Stimulated activated CD8-positive, alpha-beta memory T cell treated with anti-CD3 and anti-CD28 coated beads, Interleukin-15, amount 100 ng/mL, for 4 hours (primary cell): ENCODE measurements at regions not wholly inside any gene's neighbourhood (a gene's known extent, or its start where the extent isn't known, plus 50 kb on each side); places are given as distances from the start of the nearest gene placed in this dataset.

Source experiments
- DNase-seq, 2 donors: peaks; one replicate each; pipeline ENCODE4 v3.0.0-alpha.2; 2020; ENCODE audit warnings: low read depth in 2 of 2

DNA sequence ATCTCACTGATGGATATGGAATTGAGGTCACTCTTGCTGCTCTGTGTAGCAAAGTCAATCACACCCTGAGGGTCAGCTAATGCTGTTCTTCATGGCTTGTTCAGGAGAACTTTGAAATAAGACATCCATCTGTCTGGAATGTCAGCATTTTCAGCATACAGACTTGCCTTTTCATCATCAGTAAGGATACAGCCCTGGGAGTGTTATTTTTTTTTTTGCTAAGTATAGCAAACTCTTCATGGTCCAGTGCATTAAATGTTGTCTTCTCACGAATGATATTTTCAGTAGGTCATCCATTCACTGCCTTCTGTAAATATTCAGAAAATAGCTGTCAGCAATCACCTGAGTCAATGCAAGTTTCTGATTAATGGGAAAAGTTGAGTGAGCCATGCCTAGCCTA, 268.8 kb upstream of the SMIM31 start:
- DNase-seq, result no peak

DNA sequence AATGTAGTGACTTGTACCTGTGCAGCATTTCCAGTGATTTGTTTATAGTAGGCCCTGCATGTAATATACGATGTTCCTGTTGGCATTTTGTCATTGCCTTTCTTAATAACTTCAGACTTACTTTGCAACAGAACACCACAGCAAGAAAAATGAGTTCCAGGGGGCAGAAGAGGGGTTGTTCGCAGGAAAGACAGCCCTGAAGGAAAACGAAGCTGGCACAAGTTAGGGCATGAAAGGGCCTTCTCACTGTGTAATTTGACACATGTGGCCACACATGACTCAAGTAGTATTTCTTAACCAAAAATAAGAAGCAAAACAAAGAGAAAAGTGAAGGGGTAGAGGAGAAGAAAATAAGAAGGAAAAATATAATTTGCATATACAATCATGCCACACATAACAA, 265.8 kb upstream of the SMIM31 start:
- no peak for DNase-seq

DNA sequence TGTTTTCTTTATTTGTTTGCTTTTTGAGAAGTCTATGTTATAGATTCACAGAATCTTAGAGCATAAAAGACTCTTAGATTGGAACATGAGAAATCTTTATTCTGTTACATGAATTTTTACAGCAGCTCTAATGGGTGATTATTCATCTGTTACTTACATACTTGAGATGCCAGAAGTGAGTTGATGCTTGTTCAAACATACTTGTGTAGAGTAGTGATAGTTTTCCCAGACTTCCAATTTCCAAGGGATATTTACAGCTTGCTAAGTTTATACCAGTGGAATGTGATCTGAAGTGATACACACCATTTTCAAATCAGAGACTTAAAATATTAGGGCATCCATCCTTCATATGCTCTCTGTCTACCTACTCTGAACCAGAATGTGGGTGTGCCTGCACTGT, 252.9 kb upstream of the SMIM31 start:
- DNase-seq, result no peak

DNA sequence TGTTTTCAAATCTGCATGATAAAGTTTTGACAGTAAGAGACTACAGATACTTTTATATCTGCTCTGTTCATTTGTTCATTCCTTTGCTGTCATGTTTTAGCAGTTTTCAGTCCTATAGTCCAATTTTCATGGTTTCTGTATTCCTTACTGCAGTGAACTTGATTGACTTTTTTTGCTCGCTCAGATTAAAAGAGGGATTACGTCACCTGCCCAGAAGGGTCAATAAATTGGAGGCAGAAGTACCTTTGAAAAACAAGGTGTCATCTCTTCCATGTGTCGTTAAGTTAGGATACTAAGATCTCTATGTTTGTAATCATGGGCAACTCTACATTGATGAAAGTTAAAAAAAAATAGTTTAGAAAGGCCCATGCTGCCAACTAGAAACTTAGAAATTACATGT, 250.1 kb upstream of the SMIM31 start:
- DNase-seq, result no peak

DNA sequence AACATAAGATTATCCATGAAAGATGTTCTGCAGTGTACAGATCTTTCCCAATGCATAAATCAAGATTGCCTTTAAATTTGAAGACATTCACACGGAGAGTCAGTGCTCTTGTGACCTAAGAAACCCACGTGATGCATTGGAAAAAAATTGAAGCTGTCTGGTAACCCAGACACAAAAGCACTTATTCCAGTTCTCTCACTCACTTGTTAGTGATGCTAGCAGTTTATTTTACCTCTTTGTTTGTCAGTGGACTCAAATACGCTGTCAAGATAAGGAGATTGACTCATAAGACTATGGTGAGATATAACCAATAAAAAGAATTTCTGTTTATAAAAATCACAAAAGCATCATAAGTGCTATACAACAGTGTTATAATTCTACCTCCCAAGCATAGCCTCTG, 245.8 kb upstream of the SMIM31 start:
- DNase-seq, result no peak

DNA sequence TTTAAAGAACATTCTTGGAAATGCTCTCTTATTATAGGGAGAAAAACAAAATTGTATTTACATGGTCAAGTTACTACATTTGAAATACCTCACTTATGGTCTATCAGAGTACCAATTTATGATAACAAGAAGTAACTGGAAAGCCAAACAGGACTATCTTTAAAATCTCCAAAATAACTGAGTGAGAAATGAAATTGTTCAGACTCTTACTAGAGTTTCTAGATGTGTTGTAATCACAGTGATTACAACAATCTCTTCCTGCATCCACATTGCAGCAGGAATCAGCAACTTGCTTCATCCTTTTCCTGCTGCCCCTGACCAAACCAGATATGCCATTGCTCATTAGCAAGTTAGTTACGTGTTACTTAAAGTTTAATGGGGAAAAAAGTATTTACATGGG, 245.2 kb upstream of the SMIM31 start:
- DNase-seq, result no peak

DNA sequence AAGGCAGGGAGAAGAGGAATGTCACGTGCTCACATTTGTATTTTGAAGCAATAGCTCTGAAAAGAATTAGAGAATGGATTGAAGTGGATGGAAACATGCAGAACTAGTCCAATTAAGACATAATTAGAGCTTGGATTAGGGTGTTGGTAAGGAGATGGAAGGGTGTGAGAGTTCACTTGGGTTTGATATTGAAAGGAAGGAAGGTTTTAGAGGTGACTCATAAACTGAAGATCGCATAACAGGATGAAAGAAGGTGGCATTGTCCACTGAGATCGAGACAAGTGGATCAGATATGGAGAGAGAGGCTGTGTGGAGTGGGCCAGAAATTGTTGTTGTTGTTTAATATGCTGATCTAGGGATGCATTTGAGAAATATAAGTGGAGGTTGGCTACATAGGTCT, 244.0 kb upstream of the SMIM31 start:
- no peak for DNase-seq

DNA sequence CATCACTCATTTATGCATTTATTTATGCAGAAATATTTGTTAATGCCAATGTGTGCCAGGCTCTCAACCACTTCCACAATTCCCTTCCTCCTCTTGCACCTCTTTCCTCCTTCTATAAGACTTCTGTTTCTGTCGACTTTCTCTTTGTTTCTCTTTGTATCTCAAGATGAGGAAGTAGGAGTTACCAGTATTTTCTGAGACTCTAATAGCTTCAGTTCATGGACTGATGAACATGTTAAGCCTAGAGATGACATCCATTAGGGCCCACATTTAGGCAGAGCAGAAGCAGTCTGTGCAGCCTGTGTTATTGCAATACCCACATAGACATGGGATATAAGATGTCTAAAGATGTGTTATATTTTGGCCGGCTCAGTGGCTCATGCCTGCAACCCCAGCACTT, 241.8 kb upstream of the SMIM31 start:
- no peak for DNase-seq

DNA sequence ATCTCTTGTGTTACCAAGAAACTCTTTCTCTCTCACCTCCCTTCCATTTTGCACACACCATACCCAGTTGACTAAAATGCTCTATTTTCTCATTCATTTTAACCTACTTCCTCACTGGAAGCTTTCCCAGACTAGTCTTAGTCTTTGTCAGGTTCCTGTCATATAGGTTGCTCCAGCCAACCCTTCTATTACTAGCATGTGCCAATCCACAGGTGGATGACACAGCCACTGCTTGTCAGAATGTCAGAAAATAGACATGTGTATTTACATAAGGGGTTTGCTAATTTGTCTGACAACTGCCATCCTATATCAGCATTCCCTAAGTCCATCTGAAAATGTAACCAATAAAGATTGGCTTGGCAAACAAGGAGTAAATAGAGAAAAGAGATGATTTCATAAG, 239.2 kb upstream of the SMIM31 start:
- no peak for DNase-seq

DNA sequence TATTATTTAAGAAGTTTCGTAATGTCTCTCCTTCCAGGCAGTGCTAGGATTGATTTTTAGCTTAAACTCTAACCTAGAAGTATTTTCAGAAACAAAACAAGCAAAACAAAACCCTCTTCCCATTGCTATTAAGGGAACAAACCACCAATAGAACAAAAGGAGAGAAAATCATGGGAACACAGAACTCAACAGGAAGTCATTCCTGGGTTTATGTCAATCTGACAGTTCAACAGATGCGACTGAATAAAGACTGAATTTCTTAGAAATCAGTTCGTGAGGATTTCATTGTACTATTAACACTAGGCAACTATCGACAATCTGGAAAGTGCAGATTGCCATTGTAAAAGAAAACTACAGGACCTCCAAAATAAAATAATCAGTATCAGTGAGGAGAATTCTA, 229.1 kb upstream of the SMIM31 start:
- DNase-seq, result no peak

DNA sequence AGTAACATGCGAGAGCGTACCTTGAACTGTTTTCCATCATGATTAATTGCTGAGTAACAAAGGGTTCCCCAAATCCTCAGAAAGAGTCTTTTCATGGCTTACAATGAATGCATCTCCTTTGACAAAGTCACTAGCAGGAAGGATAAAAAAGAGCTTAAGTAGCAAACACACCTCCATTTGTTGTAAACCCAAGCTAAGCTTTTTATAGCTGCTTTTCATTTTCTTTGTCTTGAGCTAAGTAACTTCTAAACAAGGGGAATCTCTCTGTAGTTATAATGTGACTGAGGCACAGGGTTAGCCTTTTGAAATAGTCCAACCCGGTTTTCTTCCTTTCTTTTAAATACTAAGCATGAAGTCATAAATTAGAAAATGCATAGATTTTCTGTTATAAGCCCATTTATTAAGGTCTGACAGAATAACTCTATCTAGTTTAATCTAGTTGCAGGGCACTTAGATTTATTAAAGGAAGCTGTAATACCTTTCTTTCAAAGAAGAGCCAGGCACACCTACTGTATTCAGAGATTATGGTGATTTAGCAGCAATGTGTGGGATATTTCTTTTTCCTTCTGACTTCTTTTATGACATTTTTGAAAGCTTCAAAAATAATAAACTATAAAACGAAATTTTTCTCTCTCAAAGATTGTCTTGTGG, 226.9 kb upstream of the SMIM31 start:
- DNase-seq, result no peak

DNA sequence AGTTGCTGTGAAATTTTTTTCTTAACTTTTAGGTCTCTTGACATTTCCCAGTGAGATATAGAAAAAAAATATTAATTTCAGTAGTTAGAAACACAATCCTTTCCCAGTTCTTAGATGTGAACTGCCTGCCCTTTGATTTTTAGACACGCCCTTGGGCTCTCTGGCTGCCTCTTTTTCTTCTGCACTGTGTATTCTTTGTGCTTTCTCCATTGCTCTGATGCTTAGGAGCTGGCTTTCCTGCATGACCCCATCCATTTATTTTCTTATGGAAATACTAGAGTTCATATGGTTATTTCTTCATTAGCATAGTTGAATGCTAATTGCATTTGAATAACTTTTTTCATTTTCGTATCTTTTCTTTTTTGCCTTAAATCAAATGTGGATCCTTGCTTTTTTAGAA, 224.9 kb upstream of the SMIM31 start:
- DNase-seq, result no peak

DNA sequence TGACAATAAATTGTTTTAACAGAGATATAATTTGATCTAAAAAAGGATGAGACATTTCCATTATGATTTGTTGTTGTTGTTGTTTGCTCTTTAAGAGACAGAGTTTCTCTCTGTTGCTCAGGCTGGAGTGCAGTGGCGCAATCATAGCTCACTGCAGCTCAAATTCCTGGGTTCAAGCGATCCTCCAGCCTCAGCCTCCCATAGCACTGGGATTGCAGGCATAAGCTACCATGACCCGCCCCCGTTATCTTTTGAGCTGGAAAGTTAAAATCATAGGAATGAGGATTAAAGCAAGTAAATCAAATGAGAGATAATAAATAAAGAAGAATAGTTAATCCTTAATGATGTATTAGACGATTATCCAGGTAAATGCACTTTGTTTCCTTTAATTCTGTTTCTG, 224.4 kb upstream of the SMIM31 start:
- no peak for DNase-seq

DNA sequence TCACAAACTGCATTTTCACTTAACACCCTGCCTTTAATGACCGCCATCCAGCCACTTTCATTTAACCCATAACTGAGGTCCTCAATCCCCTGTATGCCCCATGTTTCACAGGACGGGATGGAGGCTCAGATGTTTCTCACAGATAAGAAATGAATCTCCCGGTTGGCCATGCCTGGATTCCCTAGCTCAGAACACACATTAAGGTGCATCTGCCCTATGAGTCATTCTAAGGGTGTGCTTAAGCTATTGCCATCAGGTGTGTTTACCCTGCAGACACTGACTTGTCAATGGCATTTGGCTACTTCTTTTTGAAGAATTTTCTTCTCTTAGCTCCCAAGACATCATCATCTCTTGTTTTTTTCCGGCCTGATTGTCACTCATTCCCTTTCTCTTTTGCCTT, 222.6 kb upstream of the SMIM31 start:
- DNase-seq, result no peak

DNA sequence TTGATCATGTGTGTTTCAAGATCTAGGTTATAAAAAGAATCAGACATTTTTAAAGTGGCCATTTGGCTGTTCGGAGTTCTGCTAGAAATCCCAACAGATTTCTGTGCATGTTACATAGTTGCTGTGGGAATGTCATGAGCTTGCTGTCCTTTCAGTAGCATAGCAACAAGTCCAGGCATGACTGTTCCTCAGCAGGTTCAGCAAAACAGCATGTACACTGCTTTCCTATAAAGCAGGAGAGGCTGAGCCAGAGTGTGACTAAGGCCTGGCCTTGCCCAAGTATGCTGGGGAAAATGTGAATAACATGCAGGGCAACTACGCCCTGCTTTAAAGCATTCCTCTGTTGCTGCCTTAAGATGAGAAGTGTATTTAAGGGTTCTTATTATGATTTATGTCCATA, 217.1 kb upstream of the SMIM31 start:
- no peak for DNase-seq

DNA sequence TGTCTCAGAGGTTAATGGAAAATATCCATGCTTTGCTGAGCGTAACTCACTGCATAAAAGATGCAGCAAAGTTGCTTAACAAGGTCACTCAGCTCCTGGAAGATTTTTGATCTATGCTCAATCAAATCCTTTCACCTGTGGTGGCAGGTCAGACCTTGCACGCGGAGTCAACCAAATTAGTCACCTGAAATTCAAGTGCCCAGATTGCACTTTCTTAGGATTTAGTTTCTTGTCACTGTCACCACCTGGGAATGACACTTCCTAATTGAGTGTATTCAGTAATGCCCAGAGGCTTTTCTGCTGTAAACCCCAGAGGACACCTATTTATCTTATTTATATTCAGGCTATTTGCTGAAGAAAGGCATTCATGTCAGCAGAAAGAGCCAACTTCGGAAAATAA, 215.8 kb upstream of the SMIM31 start:
- no peak for DNase-seq

DNA sequence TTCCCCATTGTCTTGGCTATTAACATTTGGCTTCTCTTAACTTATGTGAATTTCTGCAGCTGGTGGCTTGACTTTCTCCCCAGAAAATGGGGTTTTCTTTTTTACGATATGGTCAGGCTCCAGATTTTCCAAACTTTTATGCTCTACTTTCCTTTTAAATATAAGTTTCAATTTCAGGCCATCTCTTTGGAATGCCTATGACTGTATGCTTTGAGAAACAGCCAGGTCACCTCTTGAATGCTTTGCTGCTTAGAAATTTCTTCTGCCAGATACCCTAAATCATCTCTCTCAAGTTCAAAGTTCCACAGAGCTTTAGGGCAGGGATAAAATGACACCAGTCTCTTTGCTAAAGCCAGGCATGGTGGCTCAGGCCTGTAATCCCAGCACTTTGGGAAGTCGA, 212.9 kb upstream of the SMIM31 start:
- no peak for DNase-seq

DNA sequence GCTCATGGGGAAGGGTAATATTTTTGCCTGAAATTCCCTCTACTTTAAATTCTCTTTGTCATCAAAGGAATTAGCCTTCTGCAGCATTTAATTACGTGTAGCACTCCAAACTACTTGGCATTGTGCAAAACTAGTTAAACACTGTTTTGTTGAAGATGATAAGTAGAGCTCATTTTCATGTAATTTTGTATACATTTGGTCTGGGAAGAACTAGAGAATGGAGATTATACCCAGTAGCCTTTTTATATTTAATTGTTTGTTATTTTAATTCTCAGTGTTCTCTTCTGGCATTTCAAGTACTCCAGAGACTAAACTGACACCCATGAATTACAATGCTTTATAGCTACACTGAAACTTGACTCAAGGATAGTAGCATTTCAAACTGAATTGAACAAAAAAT, 211.5 kb upstream of the SMIM31 start:
- DNase-seq, result no peak

DNA sequence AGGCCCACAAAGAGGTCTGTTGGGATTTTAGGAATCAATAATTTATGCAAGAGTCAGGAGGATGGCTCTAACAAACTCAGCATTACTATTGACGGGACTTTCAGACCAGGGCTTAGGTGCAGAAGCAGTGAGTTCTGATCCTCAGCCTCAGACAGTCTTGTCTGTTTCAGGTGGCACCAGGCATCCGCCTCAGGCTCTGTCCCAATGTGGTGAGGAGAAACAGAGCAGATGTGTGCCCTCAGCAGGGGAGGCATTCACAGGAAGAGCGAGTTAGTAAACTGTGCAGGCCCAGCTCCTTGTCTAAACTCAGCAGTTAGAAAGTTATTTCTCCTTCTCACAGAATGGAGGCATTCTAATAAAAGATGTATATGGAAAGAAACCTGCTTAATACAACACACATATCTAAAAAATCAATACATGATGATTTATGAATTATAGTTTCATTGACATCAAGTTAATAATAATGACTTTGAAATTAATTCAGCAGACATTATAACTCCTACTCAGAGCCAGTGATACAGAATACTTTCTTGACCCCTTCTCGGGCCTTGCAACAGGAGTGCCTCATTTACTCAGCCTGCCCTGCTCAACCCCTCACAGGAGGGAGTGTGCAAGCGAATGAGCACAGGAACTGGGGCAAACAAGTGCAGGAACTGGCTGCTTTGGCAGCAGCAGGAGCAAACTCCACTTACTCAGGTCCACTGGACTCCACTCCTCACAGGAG, 202.8 kb upstream of the SMIM31 start:
- no peak for DNase-seq

DNA sequence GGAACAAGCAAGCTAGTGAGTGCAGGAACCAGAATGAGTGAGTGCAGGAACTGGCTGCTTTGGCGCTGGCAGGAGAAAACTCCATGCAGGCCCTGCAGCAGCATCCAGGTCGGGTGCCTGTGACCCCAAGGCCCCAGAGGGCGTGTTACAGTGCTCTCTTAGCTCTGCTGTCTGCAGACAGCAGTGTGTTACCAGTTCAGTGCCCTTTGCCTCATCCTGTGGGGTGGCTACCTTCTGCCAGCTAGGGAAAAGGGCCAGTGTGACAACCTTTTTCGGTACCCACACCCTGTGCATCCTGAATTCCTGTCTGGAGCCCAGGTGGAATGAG, 202.3 kb upstream of the SMIM31 start:
- DNase-seq, result no peak

DNA sequence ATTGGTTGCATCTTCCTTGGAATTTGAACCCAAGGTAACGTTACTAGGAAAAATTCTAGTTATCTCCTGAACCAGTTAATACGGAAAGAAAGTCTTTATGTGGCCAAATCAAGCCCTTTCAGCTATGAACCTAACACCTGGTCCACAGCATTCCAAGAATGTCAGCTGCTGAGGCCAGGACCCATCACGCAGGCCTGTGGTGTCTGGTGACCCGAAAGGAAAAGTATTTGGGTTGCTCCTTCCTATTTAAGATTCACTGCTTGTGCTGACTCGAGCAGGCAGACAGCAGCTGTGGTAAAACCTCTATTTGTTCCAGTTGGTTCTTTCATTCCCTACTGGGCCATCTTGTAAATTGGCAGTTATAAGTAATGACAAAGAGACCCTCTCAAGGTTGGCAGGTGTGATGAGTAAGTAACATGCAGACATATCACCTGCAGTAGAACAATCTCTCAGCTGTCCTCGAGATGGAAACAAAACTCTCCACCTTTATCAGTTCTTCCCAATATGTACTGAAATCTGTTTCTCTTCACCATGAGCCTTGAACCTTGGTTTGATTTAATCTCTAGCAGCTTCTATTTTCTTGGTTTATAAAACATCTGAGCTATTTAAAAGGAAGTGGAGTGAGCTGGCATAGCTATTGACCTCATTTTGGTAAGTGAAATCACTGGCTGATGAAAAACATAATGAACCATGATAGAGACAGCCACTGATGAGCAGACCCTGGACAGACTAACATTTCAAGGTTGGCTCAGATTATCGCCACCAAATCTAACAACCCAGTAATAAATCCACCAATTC, 182.1 kb upstream of the SMIM31 start:
- no peak for DNase-seq

DNA sequence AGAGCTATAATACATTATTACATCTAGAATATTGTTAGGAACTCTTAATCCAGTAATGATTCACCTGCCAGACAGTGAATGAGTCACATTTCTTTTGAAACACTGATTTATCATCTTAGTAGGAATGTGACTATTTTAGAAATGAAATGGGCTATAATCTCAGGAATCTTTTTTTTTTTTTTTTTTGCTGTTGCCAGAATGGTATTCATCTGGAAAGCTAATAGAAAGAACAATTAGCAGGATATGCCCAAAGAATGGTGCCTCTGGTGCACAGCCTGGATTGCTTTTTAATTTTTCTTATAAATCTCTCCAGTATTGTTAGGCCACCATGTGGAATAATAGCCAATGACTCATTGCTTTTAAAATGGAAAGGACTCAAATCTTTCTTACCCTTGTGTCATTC, 181.1 kb upstream of the SMIM31 start:
- DNase-seq, result no peak

DNA sequence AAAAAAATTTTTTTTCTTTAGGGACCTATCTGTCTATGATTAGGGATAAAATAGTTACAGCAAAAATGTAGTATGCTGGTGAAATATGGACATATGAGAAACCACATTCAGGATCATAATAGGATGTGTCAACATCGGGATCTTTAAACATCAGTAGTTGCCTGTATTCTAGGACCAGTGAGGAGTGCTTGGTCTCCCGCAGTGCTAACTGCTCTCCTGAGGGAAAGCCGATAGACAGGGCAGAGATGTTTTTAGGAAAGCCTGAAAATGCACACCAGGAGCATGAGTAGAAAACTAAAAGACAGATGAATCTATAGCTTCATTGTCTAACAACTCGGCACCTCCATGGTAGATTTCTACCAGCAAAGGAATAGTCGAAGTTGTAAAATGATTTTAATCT, 178.1 kb upstream of the SMIM31 start:
- no peak for DNase-seq
